ENCODE measurements at regions not wholly inside any gene's neighbourhood (a gene's known extent, or its start where the extent isn't known, plus 50 kb on each side); places are given as distances from the start of the nearest gene placed in this dataset.

GRCh38 chrX:97787311-97787710 is 903.6 kb downstream of the RPA4 start:
- no peak for TF ChIP-seq CTCF (IDR thresholded peaks at IDR 0.05 in 2 of 3, conservative IDR thresholded peaks at IDR 0.05 in 1 of 3; ENCODE audit: borderline replicate concordance in 1 of 3, insufficient read depth in 1 of 3, low read depth in 2 of 3, low read length in 2 of 3)
- TF ChIP-seq EZH2phosphoT487 (IDR thresholded peaks at IDR 0.05; ENCODE audit: borderline replicate concordance), result no peak
- no peak for TF ChIP-seq EZH2 (IDR thresholded peaks at IDR 0.05)
- no peak for TF ChIP-seq CEBPB (IDR thresholded peaks at IDR 0.05; ENCODE audit: low read depth)
- TF ChIP-seq YY1 (IDR thresholded peaks at IDR 0.05; ENCODE audit: extremely low read depth, insufficient replicate concordance, low read depth, low read length), result no peak
- TF ChIP-seq POLR2A (IDR thresholded peaks at IDR 0.05; ENCODE audit: borderline replicate concordance, extremely low read depth, insufficient read depth, insufficient read length), result no peak
- TF ChIP-seq ZFX (IDR thresholded peaks at IDR 0.05), result no peak
- TF ChIP-seq REST (IDR thresholded peaks at IDR 0.05; ENCODE audit: low read depth), result no peak
- no peak for TF ChIP-seq SRF (IDR thresholded peaks at IDR 0.05; ENCODE audit: low read depth)

Data from HCT116 (cell line).